Parathyroid adenoma (tissue), 2 donors: ENCODE measurements at regions not wholly inside any gene's neighbourhood (a gene's known extent, or its start where the extent isn't known, plus 50 kb on each side); places are given as distances from the start of the nearest gene placed in this dataset.
"Not testable (repeated sequence)": the region's sequence is repeated elsewhere in the genome, so short reads cannot be mapped to it uniquely, and the experiment has no call there.

ENCODE experiments used
- H2AFZ ChIP-seq: fragments of 300-600 bp; sonication (generic); one replicate; pipeline ENCODE4 v1.7.0; 2017; ENCODE audit warnings: antibody characterized with exemption, mild to moderate bottlenecking
- H3K27ac ChIP-seq: fragments of 300-600 bp; sonication (generic); one replicate; pipeline ENCODE4 v1.7.0; 2017
- H3K27me3 ChIP-seq: fragments of 300-600 bp; sonication (generic); one replicate; pipeline ENCODE4 v1.7.0; 2017; ENCODE audit warnings: low read length; ENCODE audit not compliant: control insufficient read depth, insufficient read depth
- H3K36me3 ChIP-seq: fragments of 300-600 bp; sonication (generic); one replicate; pipeline ENCODE4 v1.7.0; 2017; ENCODE audit warnings: low read length; ENCODE audit not compliant: control insufficient read depth, insufficient read depth
- H3K4me1 ChIP-seq: fragments of 300-600 bp; sonication (generic); one replicate; pipeline ENCODE4 v1.7.0; 2017; ENCODE audit warnings: control low read depth
- H3K4me2 ChIP-seq: fragments of 300-600 bp; sonication (generic); one replicate; pipeline ENCODE4 v1.7.0; 2017; ENCODE audit warnings: low read length
- H3K4me3 ChIP-seq: fragments of 300-600 bp; sonication (generic); one replicate; pipeline ENCODE4 v1.7.0; 2017; ENCODE audit warnings: low read depth, low read length
- H3K79me2 ChIP-seq: fragments of 300-600 bp; sonication (generic); one replicate; pipeline ENCODE4 v1.7.0; 2017; ENCODE audit warnings: control low read depth
- H3K9ac ChIP-seq: fragments of 300-600 bp; sonication (generic); one replicate; pipeline ENCODE4 v1.7.0; 2017; ENCODE audit warnings: mild to moderate bottlenecking
- H3K9me3 ChIP-seq: fragments of 300-600 bp; sonication (generic); one replicate; pipeline ENCODE4 v1.7.0; 2017; ENCODE audit warnings: low read length; ENCODE audit not compliant: control insufficient read depth
- TF ChIP-seq, protein P1 (sequence below): fragments of 300-600 bp; sonication (generic); IDR thresholded peaks from one replicate; pipeline ENCODE4 v1.7.0; 2017; ENCODE audit warnings: antibody characterized with exemption, mild to moderate bottlenecking
- donor health status: primary hyperparathyroidism.

DNA sequence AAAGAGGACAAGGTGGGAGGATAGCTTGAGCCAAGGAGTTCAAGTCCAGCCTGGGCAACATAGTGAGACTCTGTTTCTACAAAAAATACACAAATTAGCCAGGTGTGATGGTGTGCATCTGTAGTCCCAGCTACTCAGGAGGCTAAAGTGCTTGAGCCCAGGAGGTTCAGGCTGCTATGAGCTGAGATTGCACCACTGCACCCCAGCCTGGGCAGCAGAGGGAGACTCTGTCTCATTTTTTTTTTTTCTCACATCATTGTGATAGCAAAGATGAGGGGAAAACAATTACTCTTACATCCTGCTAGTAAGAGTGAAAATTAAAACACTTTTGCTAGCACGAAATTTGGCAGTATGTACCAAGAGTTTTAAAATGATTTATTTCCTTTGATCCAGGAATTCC, 463.7 kb downstream of the TMEM135 start:
- Histone ChIP-seq H3K4me3 (no peak overlapping the region), H3K9me3 (no peaks in the 10 kb centered on the region), H2AFZ (no peak overlapping the region), H3K27ac (no peak overlapping the region), H3K27me3 (no peaks in the 10 kb centered on the region), H3K9ac (no peak overlapping the region), H3K4me2 (no peak overlapping the region), H3K36me3 (no peaks in the 10 kb centered on the region), H3K4me1 (no peaks in the 10 kb centered on the region), H3K79me2 (no peaks in the 10 kb centered on the region)
- TF ChIP-seq, protein P1, sequence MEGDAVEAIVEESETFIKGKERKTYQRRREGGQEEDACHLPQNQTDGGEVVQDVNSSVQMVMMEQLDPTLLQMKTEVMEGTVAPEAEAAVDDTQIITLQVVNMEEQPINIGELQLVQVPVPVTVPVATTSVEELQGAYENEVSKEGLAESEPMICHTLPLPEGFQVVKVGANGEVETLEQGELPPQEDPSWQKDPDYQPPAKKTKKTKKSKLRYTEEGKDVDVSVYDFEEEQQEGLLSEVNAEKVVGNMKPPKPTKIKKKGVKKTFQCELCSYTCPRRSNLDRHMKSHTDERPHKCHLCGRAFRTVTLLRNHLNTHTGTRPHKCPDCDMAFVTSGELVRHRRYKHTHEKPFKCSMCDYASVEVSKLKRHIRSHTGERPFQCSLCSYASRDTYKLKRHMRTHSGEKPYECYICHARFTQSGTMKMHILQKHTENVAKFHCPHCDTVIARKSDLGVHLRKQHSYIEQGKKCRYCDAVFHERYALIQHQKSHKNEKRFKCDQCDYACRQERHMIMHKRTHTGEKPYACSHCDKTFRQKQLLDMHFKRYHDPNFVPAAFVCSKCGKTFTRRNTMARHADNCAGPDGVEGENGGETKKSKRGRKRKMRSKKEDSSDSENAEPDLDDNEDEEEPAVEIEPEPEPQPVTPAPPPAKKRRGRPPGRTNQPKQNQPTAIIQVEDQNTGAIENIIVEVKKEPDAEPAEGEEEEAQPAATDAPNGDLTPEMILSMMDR, result no peak

DNA sequence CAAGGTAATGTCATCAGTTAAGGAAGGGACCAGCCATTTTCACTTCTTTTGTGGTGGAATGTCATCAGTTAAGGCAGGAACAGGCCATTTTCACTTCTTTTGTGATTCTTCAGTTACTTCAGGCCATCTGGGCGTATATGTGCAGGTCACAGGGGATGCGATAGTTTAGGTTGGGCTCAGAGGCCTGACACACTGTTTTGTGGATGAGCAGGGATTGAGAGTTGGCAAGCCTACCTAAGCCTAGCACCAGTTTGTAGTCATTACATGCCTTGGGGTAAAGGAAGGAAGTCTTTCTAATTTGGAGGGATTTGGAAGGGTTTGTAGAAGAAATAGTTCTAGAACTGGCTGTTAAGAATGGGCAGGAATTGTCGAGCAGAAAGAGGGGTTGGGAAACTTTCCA, 457.2 kb downstream of the TMEM135 start:
- not testable (repeated sequence) for H3K9ac ChIP-seq, H2AFZ ChIP-seq, H3K79me2 ChIP-seq, H3K27ac ChIP-seq, H3K4me3 ChIP-seq, H3K4me1 ChIP-seq, H3K4me2 ChIP-seq, H3K9me3 ChIP-seq, H3K36me3 ChIP-seq, H3K27me3 ChIP-seq

DNA sequence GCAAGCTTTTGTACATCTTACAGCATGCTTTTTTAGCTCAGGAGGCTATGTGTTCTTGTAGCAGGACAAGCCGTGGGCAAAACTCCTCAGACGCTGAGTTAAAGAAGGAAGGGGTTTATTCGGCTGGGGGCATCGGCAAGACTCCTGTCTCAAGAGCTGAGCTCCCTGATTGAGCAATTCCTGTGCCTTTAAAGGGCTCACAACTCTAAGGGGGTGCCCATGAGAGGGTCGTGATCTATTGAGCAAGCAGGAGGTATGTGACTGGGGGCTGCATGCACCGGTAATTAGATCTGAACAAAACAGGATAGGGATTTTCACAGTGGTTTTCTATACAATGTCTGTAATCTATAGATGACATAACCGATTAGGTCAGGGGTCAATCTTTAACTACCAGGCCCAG, 456.3 kb downstream of the TMEM135 start:
- not testable (repeated sequence) for H3K79me2 ChIP-seq, H3K9me3 ChIP-seq, H3K27ac ChIP-seq, H3K27me3 ChIP-seq, H3K9ac ChIP-seq, H3K36me3 ChIP-seq, H3K4me1 ChIP-seq, H2AFZ ChIP-seq, H3K4me3 ChIP-seq, H3K4me2 ChIP-seq

DNA sequence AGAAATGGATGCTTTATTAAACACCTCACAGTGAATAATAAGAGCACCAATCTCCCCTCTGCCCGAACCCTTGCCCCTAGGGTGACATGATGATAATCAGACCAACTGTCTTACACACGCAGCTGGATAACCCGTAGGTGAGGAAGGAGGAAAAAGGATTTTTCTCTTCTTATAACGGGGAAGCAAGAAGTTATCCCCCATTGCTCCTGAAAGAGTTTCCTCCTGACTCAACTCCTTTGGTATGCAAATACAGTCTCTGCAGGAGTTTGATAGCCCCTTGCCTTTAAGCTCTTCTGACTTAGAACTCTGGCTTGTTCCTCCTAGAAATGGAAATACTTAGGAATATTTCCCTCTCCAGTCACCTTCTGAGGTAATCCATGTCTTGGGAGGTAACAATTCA, 455.8 kb downstream of the TMEM135 start:
- H3K4me1 ChIP-seq, result no peaks in the 10 kb centered on the region
- no peak overlapping the region for H3K9ac ChIP-seq
- TF ChIP-seq, protein P1, result no peak
- H3K79me2 ChIP-seq, result no peaks in the 10 kb centered on the region
- no peak overlapping the region for H3K27ac ChIP-seq
- no peak overlapping the region for H2AFZ ChIP-seq
- H3K36me3 ChIP-seq, result no peaks in the 10 kb centered on the region
- no peak overlapping the region for H3K4me2 ChIP-seq
- no peak overlapping the region for H3K4me3 ChIP-seq
- H3K9me3 ChIP-seq, result no peaks in the 10 kb centered on the region
- no peaks in the 10 kb centered on the region for H3K27me3 ChIP-seq

DNA sequence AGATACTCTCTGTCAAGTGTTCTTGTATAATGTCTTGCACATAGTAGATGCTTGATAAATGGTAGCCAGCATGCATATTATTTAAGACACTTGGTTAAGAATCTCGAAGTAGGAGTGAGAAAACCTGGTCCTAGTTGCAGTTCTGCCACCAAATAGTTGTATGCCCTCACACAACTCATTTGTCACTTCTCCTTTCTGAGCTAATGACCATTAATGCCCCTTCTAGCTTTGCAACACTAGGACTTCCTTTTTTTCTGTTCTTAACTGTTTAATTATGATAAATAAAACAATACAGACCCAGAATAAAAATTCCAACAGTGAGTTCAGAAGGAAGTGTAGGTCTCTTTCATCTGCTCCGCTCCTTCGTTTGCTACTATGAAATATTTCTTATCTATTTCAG, 453.6 kb downstream of the TMEM135 start:
- no peaks in the 10 kb centered on the region for H3K79me2 ChIP-seq
- H3K27me3 ChIP-seq, result no peaks in the 10 kb centered on the region
- no peaks in the 10 kb centered on the region for H3K4me1 ChIP-seq
- no peak overlapping the region for H3K9ac ChIP-seq
- TF ChIP-seq, protein P1, result no peak
- H3K4me3 ChIP-seq, result no peak overlapping the region
- H3K4me2 ChIP-seq, result no peak overlapping the region
- H2AFZ ChIP-seq, result no peak overlapping the region
- H3K9me3 ChIP-seq, result no peaks in the 10 kb centered on the region
- H3K36me3 ChIP-seq, result no peaks in the 10 kb centered on the region
- H3K27ac ChIP-seq, result no peak overlapping the region

DNA sequence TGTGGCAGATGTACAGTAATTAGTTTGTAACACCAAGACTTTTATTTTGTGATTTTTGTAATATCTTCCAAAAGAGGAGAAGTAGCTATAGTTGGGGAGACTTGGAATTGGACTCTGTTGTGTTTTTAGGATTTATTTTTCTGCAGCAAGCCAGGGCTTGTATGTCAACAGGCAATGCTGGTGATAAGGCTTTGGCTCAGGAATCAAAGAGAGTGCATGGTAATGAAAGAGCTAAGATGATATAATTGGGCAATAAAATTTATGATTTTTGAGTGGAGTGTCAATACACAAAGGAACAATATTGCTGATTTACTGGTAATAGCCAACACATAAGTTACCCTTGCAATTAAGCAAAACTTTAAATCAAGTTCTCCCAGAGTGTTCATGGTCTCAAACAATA, 452.9 kb downstream of the TMEM135 start:
- H3K27me3 ChIP-seq, result no peaks in the 10 kb centered on the region
- H3K36me3 ChIP-seq, result no peaks in the 10 kb centered on the region
- H3K4me3 ChIP-seq, result no peak overlapping the region
- no peaks in the 10 kb centered on the region for H3K79me2 ChIP-seq
- no peak overlapping the region for H3K27ac ChIP-seq
- H3K9ac ChIP-seq, result no peak overlapping the region
- H2AFZ ChIP-seq, result no peak overlapping the region
- H3K4me1 ChIP-seq, result no peaks in the 10 kb centered on the region
- H3K4me2 ChIP-seq, result no peak overlapping the region
- H3K9me3 ChIP-seq, result no peaks in the 10 kb centered on the region
- TF ChIP-seq, protein P1, result no peak
